Umbilical cord (tissue), 1 donor: ENCODE measurements at regions not wholly inside any gene's neighbourhood (a gene's known extent, or its start where the extent isn't known, plus 50 kb on each side); places are given as distances from the start of the nearest gene placed in this dataset.

Experiments
- DNase-seq: peaks from one replicate; pipeline ENCODE4 v3.0.0-alpha.2; 2015; ENCODE audit warnings: low spot score

- DNase-seq: no peak
Measured at GRCh38 chr1:208538587-208538986, 294.4 kb upstream of the PLXNA2 start.

- no peak for DNase-seq
Measured at GRCh38 chr1:208540724-208541123, 296.5 kb upstream of the PLXNA2 start.

- no peak for DNase-seq
Measured at GRCh38 chr1:208541225-208541855, 297.2 kb upstream of the PLXNA2 start.

GRCh38 chr1:208542309-208542708 lies 298.1 kb upstream of the PLXNA2 start:
- no peak for DNase-seq

GRCh38 chr1:208544053-208544452 lies 299.9 kb upstream of the PLXNA2 start:
- DNase-seq: no peak

GRCh38 chr1:208544794-208545193 lies 300.6 kb upstream of the PLXNA2 start:
- no peak for DNase-seq

- DNase-seq: no peak
Measured at GRCh38 chr1:208551024-208551423, 306.8 kb upstream of the PLXNA2 start.

- no peak for DNase-seq
Measured at GRCh38 chr1:208551633-208552320, 307.6 kb upstream of the PLXNA2 start.

- no peak for DNase-seq
Measured at GRCh38 chr1:208552928-208553327, 308.7 kb upstream of the PLXNA2 start.

GRCh38 chr1:208556461-208556860 lies 312.3 kb upstream of the PLXNA2 start:
- no peak for DNase-seq

GRCh38 chr1:208557046-208557722 lies 313.0 kb upstream of the PLXNA2 start:
- peak; percentile 99 for DNase-seq

- DNase-seq: no peak
Measured at GRCh38 chr1:208557723-208558094, 313.5 kb upstream of the PLXNA2 start.

- no peak for DNase-seq
Measured at GRCh38 chr1:208559597-208560329, 315.6 kb upstream of the PLXNA2 start.

- DNase-seq: no peak
Measured at GRCh38 chr1:208562151-208562960, 318.2 kb upstream of the PLXNA2 start.

GRCh38 chr1:208564466-208564865 lies 320.3 kb upstream of the PLXNA2 start:
- DNase-seq: no peak

- no peak for DNase-seq
Measured at GRCh38 chr1:208565756-208566440, 321.7 kb upstream of the PLXNA2 start.

- no peak for DNase-seq
Measured at GRCh38 chr1:208569181-208569580, 325.0 kb upstream of the PLXNA2 start.

- DNase-seq: no peak
Measured at GRCh38 chr1:208570362-208570761, 326.2 kb upstream of the PLXNA2 start.

- no peak for DNase-seq
Measured at GRCh38 chr1:208576425-208576824, 332.2 kb upstream of the PLXNA2 start.

GRCh38 chr1:208577381-208577905 lies 333.3 kb upstream of the PLXNA2 start:
- DNase-seq: no peak

- no peak for DNase-seq
Measured at GRCh38 chr1:208581209-208581608, 337.0 kb upstream of the PLXNA2 start.
